NB4 (cell line): ENCODE measurements at regions not wholly inside any gene's neighbourhood (a gene's known extent, or its start where the extent isn't known, plus 50 kb on each side); places are given as distances from the start of the nearest gene placed in this dataset.

Source experiments
- POLR2A ChIP-seq: IDR thresholded peaks from 2 replicates; pipeline ENCODE4 v1.6.1; 2011; ENCODE audit warnings: mild to moderate bottlenecking; ENCODE audit not compliant: insufficient read length; ENCODE audit errors: extremely low read depth
- TF ChIP-seq, protein P1 (sequence below): IDR thresholded peaks from one replicate; pipeline ENCODE4 v1.5.1; 2012; ENCODE audit warnings: low read depth, low read length
- TF ChIP-seq, protein P2 (sequence below): IDR thresholded peaks from 2 replicates; pipeline ENCODE4 v1.6.1; 2011; ENCODE audit warnings: low read depth, low read length

DNA sequence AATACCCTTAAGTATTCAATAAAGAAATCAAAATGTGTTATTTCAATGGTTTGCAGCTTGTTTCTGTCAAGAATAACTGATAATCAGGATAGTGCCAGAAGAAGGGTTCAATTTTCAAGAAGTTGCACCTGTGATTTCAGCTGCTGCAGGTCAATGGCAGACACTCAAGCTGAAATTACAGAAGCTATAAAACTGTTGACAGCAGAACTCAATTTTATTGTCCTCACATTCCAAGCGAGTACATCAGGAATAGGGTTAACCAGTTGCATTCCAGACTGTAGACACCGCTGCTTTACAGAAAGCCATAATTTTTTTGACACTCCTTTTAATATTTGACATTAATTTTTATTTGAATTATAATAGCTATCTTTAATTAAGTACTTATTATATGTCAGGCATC is 364.1 kb downstream of the CGGBP1 start:
- TF ChIP-seq, protein P1, sequence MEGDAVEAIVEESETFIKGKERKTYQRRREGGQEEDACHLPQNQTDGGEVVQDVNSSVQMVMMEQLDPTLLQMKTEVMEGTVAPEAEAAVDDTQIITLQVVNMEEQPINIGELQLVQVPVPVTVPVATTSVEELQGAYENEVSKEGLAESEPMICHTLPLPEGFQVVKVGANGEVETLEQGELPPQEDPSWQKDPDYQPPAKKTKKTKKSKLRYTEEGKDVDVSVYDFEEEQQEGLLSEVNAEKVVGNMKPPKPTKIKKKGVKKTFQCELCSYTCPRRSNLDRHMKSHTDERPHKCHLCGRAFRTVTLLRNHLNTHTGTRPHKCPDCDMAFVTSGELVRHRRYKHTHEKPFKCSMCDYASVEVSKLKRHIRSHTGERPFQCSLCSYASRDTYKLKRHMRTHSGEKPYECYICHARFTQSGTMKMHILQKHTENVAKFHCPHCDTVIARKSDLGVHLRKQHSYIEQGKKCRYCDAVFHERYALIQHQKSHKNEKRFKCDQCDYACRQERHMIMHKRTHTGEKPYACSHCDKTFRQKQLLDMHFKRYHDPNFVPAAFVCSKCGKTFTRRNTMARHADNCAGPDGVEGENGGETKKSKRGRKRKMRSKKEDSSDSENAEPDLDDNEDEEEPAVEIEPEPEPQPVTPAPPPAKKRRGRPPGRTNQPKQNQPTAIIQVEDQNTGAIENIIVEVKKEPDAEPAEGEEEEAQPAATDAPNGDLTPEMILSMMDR = no peak
- no peak for TF ChIP-seq POLR2A
- TF ChIP-seq, protein P2, sequence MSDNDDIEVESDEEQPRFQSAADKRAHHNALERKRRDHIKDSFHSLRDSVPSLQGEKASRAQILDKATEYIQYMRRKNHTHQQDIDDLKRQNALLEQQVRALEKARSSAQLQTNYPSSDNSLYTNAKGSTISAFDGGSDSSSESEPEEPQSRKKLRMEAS = no peak
